ENCODE measurements at regions not wholly inside any gene's neighbourhood (a gene's known extent, or its start where the extent isn't known, plus 50 kb on each side); places are given as distances from the start of the nearest gene placed in this dataset.
A peak's percentile ranks its signal among the peaks of the same experiment; 100 is the strongest.

GRCh38 chr18:44325903-44326635 lies 354.6 kb upstream of the SETBP1 start:
- Histone ChIP-seq H3K27me3 (ENCODE audit: control insufficient read depth, insufficient read depth, low read length) (no peaks in the 10 kb centered on the region), H3K9me3 (ENCODE audit: control insufficient read depth in 2 of 3, insufficient read depth in 1 of 3, low read length in 3 of 3) (no peaks in the 10 kb centered on the region), H3K4me3 (ENCODE audit: low read length in 3 of 3) (no peak overlapping the region), H3K27ac (ENCODE audit: low read depth in 2 of 2, low read length in 2 of 2) (no peak overlapping the region), H3K36me3 (ENCODE audit: control insufficient read depth in 2 of 3, insufficient read depth in 3 of 3, low read length in 3 of 3) (no peaks in the 10 kb centered on the region), H3K9ac (ENCODE audit: low read length in 3 of 3) (no peak overlapping the region), H3K4me1 (ENCODE audit: control insufficient read depth in 2 of 3, insufficient read depth in 2 of 3, low read depth in 1 of 3, low read length in 3 of 3) (no peaks in the 10 kb centered on the region)
- DNase-seq (peak in 3 of 5 donors; percentile 34 to 76 (median 56)), FAIRE-seq (no peak)
- intact Hi-C loops (cut with DNase I): no loop called here
- peak; percentile 54 for TF ChIP-seq CTCF (IDR thresholded peaks at IDR 0.05; ENCODE audit: borderline replicate concordance, extremely low read depth, insufficient read depth)

GRCh38 chr18:44331656-44332570 lies 348.8 kb upstream of the SETBP1 start:
- intact Hi-C loops (cut with DNase I): no loop called here
- H3K27me3 ChIP-seq (ENCODE audit: control insufficient read depth, insufficient read depth, low read length): no peaks in the 10 kb centered on the region
- H3K36me3 ChIP-seq (ENCODE audit: control insufficient read depth in 2 of 3, insufficient read depth in 3 of 3, low read length in 3 of 3): no peaks in the 10 kb centered on the region
- no peak for FAIRE-seq
- no peak for TF ChIP-seq CTCF (IDR thresholded peaks at IDR 0.05; ENCODE audit: borderline replicate concordance, extremely low read depth, insufficient read depth)
- no peaks in the 10 kb centered on the region for H3K9me3 ChIP-seq (ENCODE audit: control insufficient read depth in 2 of 3, insufficient read depth in 1 of 3, low read length in 3 of 3)
- H3K4me3 ChIP-seq (ENCODE audit: low read length in 3 of 3): no peak overlapping the region
- no peak overlapping the region for H3K27ac ChIP-seq (ENCODE audit: low read depth in 2 of 2, low read length in 2 of 2)
- no peak for DNase-seq
- no peak overlapping the region for H3K9ac ChIP-seq (ENCODE audit: low read length in 3 of 3)
- no peaks in the 10 kb centered on the region for H3K4me1 ChIP-seq (ENCODE audit: control insufficient read depth in 2 of 3, insufficient read depth in 2 of 3, low read depth in 1 of 3, low read length in 3 of 3)

GRCh38 chr18:44341759-44342158 lies 338.9 kb upstream of the SETBP1 start:
- Histone ChIP-seq H3K36me3 (ENCODE audit: control insufficient read depth in 2 of 3, insufficient read depth in 3 of 3, low read length in 3 of 3) (no peaks in the 10 kb centered on the region), H3K4me1 (ENCODE audit: control insufficient read depth in 2 of 3, insufficient read depth in 2 of 3, low read depth in 1 of 3, low read length in 3 of 3) (no peaks in the 10 kb centered on the region), H3K4me3 (ENCODE audit: low read length in 3 of 3) (no peak overlapping the region), H3K9me3 (ENCODE audit: control insufficient read depth in 2 of 3, insufficient read depth in 1 of 3, low read length in 3 of 3) (peaks cover 0 to 6% (median 0%) of the 10 kb centered on the region in 3 donors), H3K9ac (ENCODE audit: low read length in 3 of 3) (no peak overlapping the region), H3K27ac (ENCODE audit: low read depth in 2 of 2, low read length in 2 of 2) (no peak overlapping the region), H3K27me3 (ENCODE audit: control insufficient read depth, insufficient read depth, low read length) (no peaks in the 10 kb centered on the region)
- DNase-seq (no peak), FAIRE-seq (no peak)
- intact Hi-C loops (cut with DNase I): no loop called here
- no peak for TF ChIP-seq CTCF (IDR thresholded peaks at IDR 0.05; ENCODE audit: borderline replicate concordance, extremely low read depth, insufficient read depth)

Measured in kidney (tissue), 13 donors.